ENCODE measurements at regions not wholly inside any gene's neighbourhood (a gene's known extent, or its start where the extent isn't known, plus 50 kb on each side); places are given as distances from the start of the nearest gene placed in this dataset.
"Not testable (repeated sequence)": the region's sequence is repeated elsewhere in the genome, so short reads cannot be mapped to it uniquely, and the experiment has no call there.

DNA sequence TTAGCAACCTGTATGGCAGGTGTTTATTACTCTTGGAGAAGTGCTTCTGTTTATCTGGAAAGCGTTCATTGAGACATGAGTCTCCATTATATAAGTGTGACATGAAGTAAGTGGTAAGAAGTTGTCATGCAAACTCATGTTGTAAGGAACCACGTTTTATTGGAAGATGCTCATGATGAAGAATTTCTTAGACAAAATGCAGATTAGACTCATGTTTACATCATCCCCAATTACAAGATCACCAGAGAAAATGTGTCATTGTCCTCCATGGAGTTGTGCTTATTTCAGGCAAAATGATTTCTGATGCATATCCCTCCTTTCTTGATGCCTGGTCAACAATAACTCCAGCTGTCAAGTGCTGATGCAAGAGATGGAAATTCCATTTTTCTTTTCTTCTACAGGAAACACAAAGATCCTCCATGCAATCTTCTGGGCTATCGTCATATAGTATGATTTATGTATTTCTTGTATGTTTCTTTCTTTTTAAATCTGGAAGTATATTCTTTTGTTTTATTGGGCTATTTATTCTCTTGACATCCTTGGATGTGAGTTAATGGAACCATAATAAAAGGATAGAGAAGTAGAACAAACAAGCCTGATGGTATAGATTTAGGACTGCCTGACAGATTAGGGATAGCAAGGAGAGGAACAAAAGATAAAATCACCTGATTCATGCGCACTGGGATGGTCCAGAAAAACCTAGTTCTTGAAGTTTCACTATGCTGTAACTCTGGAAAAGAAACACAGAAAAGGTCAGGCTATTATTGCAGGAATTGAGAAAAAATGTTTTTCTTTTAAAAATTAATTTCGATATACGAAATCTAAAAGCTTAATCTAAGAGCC, 50.7 kb upstream of the DIAPH3 start:
- no peak overlapping the region for H3K4me3 ChIP-seq (ENCODE audit: low read depth, low read length)

DNA sequence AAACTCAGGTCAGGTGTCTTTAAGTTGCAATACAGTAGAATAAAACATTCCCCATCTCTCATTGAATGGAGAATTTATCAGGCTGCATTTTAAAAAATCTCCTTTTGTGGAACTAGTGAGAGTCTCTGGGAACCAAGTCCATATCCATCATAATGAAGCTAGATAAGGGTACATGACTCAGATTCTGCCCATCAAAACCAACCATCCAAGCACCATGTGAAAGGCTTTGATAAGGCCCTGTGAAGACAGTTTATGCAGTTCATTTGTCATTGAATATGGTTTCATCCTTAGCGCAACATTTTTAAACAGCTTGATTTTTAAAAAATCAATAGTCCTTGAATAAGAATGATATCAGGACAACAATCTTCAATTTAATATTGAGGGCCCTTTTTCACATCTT, 56.3 kb upstream of the DIAPH3 start:
- no peak overlapping the region for H3K4me3 ChIP-seq (ENCODE audit: low read depth, low read length)

DNA sequence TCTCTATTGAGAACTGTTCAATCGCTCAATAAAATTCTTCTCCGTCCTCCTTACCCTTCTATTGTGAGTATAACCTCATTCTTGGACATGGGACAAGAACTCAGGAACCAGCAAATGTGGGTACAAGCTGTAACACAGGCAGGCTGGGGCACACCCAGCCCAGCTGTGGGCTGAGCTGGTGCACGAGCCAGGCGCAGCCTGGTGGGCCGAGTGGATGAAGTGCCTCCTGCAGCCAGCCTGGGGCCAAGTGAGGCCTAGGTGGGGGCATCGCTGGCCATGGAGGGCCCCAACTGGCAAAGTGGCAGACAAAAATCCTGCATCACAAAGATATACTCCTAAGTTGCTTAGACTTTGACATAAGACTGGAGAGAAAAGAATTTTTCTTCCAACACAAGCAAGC, 57.9 kb upstream of the DIAPH3 start:
- no peak overlapping the region for H3K4me3 ChIP-seq (ENCODE audit: low read depth, low read length)

DNA sequence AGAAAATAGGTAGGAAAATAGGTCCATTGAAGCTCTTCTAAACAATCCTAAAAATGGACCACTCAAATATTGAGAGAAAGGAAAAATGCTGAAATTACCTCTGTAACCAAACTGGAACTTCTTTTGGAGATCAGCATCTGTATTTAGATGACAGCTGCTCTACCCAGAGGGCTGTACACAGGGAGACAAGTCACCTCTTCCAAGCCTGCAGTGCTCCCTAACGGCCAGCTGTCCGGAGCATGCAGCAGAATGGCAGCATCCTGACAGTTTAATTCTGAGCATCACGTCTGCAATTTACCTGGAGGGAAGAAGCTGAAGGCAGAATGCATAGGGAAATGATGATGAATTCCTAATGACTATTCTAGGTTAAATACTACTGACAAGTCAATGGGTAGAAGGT, 62.8 kb upstream of the DIAPH3 start:
- no peak overlapping the region for H3K4me3 ChIP-seq (ENCODE audit: low read depth, low read length)

- H3K4me3 ChIP-seq (ENCODE audit: low read depth, low read length) = no peak overlapping the region
Observed at GRCh38 chr13:60227158-60227557, 63.4 kb upstream of the DIAPH3 start.

- H3K4me3 ChIP-seq (ENCODE audit: low read depth, low read length) = no peak overlapping the region
Observed at GRCh38 chr13:60229708-60230272, 66.1 kb upstream of the DIAPH3 start.

DNA sequence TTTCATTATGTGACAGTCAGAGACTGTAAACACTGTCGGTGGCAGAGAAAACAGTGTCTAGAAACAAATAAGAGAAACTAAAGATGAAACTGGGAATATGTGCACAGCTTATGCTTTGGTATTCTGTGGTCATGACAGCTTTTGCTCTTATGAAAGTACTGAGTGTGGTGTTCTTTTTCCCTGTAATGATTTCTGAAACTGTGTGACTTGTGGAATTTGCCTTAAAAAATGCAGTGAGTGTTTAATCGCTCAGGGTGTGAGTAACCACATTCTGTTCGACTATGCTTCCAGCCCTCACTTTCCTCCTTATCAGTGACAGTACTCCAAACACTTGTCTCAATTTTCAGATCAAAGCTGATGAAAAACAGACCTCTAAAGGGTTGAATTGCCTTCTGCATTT, 66.9 kb upstream of the DIAPH3 start:
- no peak overlapping the region for H3K4me3 ChIP-seq (ENCODE audit: low read depth, low read length)

GRCh38 chr13:60242043-60242595, 78.4 kb upstream of the DIAPH3 start:
- no peak overlapping the region for H3K4me3 ChIP-seq (ENCODE audit: low read depth, low read length)

DNA sequence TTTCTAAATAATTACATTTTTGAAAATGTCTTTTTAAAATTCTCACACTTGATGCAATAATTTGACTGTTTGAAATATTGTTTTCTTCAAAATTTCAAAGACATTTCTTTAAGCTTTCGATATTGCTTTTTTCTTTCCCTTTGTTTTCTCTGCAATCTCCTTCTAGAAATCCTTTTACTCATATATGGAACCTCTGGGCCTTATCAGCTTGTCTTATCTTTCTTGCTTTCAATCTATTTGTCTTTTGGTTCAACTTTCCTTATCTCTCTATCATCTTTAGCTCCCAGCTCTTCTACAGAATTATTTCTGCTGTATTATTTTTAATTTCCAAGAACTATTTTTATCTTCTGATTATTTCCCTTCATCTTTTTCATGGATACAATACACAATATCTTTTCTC, 80.7 kb upstream of the DIAPH3 start:
- no peak overlapping the region for H3K4me3 ChIP-seq (ENCODE audit: low read depth, low read length)

- H3K4me3 ChIP-seq (ENCODE audit: low read depth, low read length) = not testable (repeated sequence)
Observed at GRCh38 chr13:60251419-60251818, 87.7 kb upstream of the DIAPH3 start.

- H3K4me3 ChIP-seq (ENCODE audit: low read depth, low read length) = no peak overlapping the region
Observed at GRCh38 chr13:60258349-60258748, 94.6 kb upstream of the DIAPH3 start.

DNA sequence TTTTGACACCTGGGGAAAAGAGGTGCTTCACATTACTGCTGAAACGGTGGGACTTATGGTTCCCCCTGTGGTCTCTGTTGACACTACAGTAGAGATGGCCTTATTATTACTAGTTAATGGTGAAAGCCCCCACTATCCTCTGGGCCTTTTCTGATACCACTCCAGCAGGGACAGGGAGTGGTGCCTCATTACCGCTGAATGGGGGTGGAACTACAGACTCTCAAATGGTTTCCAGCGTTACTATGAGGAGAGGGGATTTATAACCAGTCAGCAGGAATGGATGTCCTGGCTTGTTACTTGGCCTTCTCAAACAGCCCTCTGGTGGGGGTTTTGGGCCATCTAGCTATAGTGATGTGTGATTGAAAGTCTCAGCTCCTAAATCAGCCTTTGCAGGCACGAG, 96.7 kb upstream of the DIAPH3 start:
- H3K4me3 ChIP-seq (ENCODE audit: low read depth, low read length) = no peak overlapping the region

- H3K4me3 ChIP-seq (ENCODE audit: low read depth, low read length) = no peak overlapping the region
Observed at GRCh38 chr13:60261432-60262351, 98.0 kb upstream of the DIAPH3 start.

DNA sequence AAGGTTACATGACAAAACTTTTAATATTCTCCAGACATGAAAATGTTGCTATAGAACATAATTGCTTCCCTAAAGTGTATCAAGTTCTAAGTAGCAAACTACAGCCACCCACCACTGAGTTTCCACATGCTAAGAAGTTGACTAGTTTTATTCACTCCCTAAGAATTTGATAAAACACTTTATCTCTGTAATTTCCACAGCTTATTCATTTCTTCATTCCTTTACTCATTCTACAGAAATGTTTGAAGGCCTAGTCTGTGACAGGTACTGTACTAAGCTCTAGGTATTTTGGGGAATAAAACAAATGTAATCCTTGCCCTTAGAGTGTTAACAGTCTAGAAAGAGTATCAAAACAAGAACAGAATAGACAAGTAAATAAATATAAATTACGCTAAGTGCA, 101.8 kb upstream of the DIAPH3 start:
- H3K4me3 ChIP-seq (ENCODE audit: low read depth, low read length) = no peak overlapping the region

DNA sequence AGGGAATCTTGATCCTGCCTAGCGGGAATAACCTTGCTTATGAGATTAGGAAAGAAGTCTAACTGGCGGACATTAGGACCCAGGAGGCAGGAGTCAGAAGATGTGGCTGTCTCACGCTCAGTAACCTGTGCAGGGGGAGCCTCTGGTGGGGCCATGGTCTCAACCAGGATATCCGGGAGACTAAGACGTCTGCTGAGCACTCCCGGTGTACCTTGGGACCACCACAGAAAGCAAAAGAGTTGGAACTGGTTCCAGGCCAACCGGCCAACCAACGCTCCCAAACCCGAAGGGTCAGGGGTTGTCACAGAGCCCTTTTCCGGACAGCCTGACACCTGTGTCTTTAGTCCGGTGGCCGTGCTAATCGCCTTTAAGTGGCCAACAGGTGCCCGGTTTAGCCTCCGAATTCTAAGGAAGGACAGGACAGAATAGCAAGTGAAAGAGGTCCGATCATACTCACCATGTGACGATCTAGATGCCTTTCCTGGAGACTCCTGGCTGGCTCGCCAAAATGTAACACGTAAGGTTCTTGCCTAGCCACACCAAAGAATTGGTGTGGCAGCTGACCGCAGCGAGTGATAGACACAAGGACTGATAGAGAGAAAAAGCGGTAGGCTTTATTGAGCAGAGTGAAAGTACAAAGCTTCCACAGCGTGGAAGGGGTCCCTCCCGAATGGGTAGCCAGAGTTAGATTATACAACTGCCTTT, 103.9 kb upstream of the DIAPH3 start:
- peak overlapping the region; percentile 73 for H3K4me3 ChIP-seq (ENCODE audit: low read depth, low read length)

DNA sequence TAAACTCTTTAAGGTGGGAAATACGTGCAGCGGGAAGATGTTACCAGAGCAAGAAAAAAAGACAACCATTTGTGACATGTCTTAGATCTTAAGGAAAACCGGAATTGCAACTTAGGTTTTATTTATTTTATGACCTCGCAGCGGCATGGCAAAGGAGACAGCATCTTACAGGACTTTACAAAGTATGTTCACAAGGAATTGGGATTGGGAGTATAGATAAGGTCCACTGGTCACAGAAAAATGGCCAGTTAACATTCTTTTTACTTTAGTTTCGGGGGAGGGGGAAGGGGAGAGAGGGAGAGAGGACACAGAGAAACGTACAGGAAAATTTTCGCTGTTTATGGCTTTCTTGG, 104.5 kb upstream of the DIAPH3 start:
- peak overlapping the region; percentile 73 for H3K4me3 ChIP-seq (ENCODE audit: low read depth, low read length)

DNA sequence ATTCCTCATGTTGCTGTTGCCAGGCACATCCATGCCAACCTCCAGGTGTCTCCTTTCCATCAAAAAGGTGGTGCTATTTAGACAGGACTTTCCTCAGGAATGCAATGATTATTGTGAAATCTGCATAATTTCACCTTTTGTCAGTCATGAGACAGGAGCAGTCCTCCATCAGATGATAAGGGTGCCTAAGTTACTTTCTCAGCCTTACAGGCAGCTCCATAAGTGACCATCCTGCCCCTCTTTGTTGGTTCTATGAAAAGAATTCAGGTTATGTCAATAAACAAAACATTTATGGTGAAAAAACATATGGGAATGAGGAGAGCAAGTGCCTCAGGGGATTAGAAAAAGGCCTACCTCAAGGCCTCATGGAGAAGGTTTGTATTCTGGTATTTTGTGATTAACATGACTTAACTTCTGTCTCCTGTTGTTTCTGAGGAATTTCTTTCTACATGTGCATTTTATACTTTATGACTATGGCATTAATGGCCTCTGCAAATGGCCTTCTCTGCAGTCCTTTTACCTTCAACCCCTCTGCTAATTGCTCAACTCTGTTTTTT, 110.3 kb upstream of the DIAPH3 start:
- no peak overlapping the region for H3K4me3 ChIP-seq (ENCODE audit: low read depth, low read length)

DNA sequence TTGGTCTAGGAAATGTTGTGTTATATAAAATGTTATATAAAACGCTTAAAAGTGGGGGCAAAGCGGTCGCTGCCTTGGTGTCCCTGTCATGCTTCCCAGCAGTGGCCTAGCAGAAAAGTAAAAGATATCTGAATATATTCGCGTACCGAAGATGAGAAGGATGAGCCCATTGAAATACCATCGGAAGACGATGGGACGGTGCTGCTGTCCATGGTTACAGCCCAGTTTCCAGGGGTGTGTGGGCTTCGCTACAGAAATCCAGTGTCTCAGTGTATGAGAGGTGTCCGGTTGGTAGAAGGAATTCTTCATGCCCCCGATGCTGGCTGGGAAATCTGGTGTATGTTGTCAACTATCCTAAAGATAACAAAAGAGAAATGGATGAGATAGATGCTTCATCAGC, 110.9 kb upstream of the DIAPH3 start:
- H3K4me3 ChIP-seq (ENCODE audit: low read depth, low read length) = no peak overlapping the region

DNA sequence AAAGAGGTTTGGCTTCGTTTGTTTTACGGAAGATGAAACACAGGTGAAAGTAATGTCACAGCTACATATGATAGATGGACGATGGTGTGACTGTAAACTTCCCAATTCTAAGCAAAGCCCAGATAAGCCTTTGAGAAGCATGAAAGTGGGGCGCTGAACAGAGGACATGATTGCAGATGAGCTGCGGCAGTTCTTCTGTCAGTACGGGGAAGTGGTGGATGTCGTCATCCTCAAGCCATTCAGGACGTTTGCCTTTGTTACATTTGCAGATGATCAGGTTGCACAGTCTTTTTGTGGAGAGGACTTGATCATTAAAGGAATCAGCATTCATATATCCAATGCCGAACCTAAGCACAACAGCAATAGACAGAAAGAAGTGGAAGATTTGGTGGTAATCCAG, 111.5 kb upstream of the DIAPH3 start:
- H3K4me3 ChIP-seq (ENCODE audit: low read depth, low read length) = no peak overlapping the region

DNA sequence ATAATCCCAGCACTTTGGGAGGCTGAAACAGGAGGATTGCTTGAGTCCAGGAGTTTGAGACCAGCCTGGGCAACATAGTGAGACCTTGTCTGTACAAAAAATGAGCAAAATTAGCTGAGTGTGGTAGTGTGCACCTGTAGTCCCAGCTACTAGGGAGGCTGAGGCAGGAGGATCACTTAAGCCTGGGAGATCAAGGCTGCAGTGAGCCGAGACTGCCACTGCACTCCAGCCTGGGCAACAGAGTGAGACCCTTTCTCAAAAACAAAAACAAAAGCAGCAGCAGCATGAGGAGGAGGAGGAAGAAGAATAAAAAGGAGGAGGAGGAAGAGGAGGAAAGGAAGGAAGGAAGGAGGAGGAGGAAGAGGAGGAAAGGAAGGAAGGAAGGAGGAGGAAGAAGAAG, 116.5 kb upstream of the TDRD3 start:
- H3K4me3 ChIP-seq (ENCODE audit: low read depth, low read length) = not testable (repeated sequence)

- no peak overlapping the region for H3K4me3 ChIP-seq (ENCODE audit: low read depth, low read length)
Observed at GRCh38 chr13:60282186-60282585, 114.8 kb upstream of the TDRD3 start.

All from iPS-11a (cell line).